Neural cell (in vitro differentiated cells): ENCODE measurements at regions not wholly inside any gene's neighbourhood (a gene's known extent, or its start where the extent isn't known, plus 50 kb on each side); places are given as distances from the start of the nearest gene placed in this dataset.

Experiments used
- EP300 ChIP-seq: fragments of 450-650 bp; conservative IDR thresholded peaks from 2 replicates; pipeline ENCODE4 v1.6.1; 2014; ENCODE audit warnings: antibody characterized with exemption, mild to moderate bottlenecking, moderate library complexity; ENCODE audit not compliant: poor library complexity, severe bottlenecking
- EZH2 ChIP-seq: fragments of 200-600, 300-800 bp; shearing (Covaris generic), sonication (generic); IDR thresholded peaks from 2 replicates; pipeline ENCODE4 v1.6.1; 2014; ENCODE audit warnings: antibody characterized with exemption, low read length, borderline replicate concordance, mild to moderate bottlenecking; ENCODE audit not compliant: insufficient read depth, poor library complexity, severe bottlenecking
- SMC3 ChIP-seq: fragments of 450-650 bp; conservative IDR thresholded peaks from 2 replicates; pipeline ENCODE4 v1.6.1; 2014; ENCODE audit warnings: antibody characterized with exemption, mild to moderate bottlenecking, moderate library complexity; ENCODE audit not compliant: poor library complexity
- TF ChIP-seq, protein P1 (sequence below): fragments of 450-650 bp; IDR thresholded peaks from 2 replicates; pipeline ENCODE4 v1.5.1; 2014; ENCODE audit warnings: antibody characterized with exemption, mild to moderate bottlenecking, moderate library complexity; ENCODE audit not compliant: poor library complexity, severe bottlenecking
- TF ChIP-seq, protein P2 (sequence below): IDR thresholded peaks from 2 replicates; pipeline ENCODE4 v1.6.1; 2012; ENCODE audit warnings: borderline replicate concordance

DNA sequence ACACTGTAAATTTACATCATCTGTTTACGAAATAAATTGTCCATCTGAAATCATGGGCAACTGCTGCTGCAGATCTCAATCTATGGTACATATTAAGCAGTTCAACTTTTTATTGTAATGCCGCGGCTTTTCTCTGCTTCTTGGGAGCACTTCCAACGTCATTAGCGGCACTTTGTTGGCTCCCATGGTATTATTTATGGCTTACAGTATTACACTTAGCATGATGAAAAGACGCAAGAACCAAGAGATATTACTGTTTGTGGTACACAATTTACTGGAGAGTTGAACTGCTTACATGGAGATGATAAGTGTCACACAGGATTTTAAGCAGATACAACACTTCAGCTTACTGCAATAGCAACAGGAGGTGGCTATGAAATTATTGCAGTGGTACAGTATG, 442.1 kb downstream of the PCDH20 start:
- TF ChIP-seq EZH2 = no peak
- TF ChIP-seq, protein P1, sequence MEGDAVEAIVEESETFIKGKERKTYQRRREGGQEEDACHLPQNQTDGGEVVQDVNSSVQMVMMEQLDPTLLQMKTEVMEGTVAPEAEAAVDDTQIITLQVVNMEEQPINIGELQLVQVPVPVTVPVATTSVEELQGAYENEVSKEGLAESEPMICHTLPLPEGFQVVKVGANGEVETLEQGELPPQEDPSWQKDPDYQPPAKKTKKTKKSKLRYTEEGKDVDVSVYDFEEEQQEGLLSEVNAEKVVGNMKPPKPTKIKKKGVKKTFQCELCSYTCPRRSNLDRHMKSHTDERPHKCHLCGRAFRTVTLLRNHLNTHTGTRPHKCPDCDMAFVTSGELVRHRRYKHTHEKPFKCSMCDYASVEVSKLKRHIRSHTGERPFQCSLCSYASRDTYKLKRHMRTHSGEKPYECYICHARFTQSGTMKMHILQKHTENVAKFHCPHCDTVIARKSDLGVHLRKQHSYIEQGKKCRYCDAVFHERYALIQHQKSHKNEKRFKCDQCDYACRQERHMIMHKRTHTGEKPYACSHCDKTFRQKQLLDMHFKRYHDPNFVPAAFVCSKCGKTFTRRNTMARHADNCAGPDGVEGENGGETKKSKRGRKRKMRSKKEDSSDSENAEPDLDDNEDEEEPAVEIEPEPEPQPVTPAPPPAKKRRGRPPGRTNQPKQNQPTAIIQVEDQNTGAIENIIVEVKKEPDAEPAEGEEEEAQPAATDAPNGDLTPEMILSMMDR = no peak
- no peak for TF ChIP-seq EP300
- TF ChIP-seq, protein P2, sequence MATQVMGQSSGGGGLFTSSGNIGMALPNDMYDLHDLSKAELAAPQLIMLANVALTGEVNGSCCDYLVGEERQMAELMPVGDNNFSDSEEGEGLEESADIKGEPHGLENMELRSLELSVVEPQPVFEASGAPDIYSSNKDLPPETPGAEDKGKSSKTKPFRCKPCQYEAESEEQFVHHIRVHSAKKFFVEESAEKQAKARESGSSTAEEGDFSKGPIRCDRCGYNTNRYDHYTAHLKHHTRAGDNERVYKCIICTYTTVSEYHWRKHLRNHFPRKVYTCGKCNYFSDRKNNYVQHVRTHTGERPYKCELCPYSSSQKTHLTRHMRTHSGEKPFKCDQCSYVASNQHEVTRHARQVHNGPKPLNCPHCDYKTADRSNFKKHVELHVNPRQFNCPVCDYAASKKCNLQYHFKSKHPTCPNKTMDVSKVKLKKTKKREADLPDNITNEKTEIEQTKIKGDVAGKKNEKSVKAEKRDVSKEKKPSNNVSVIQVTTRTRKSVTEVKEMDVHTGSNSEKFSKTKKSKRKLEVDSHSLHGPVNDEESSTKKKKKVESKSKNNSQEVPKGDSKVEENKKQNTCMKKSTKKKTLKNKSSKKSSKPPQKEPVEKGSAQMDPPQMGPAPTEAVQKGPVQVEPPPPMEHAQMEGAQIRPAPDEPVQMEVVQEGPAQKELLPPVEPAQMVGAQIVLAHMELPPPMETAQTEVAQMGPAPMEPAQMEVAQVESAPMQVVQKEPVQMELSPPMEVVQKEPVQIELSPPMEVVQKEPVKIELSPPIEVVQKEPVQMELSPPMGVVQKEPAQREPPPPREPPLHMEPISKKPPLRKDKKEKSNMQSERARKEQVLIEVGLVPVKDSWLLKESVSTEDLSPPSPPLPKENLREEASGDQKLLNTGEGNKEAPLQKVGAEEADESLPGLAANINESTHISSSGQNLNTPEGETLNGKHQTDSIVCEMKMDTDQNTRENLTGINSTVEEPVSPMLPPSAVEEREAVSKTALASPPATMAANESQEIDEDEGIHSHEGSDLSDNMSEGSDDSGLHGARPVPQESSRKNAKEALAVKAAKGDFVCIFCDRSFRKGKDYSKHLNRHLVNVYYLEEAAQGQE = no peak
- TF ChIP-seq SMC3 = no peak
